Kidney (tissue), 13 donors: ENCODE measurements at regions not wholly inside any gene's neighbourhood (a gene's known extent, or its start where the extent isn't known, plus 50 kb on each side); places are given as distances from the start of the nearest gene placed in this dataset.

Experiments
- DNase-seq, 5 donors: peaks; one replicate each; pipeline ENCODE4 v3.0.0-alpha.2; 2013 to 2020
- FAIRE-seq: peaks from 2 replicates; lab custom pipeline; 2012; peaks lifted over from hg19 to GRCh38; lab: Jason Lieb, UNC
- H3K27ac ChIP-seq, 2 donors: one replicate each; pipeline ENCODE4 v1.7.0; 2013; ENCODE audit warnings: low read depth in 2 of 2, low read length in 2 of 2, inconsistent platforms in 1 of 2
- H3K27me3 ChIP-seq: one replicate; pipeline ENCODE4 v1.7.1; 2013; ENCODE audit warnings: low read length, inconsistent platforms; ENCODE audit not compliant: control insufficient read depth, insufficient read depth
- H3K36me3 ChIP-seq, 3 donors: one replicate each; pipeline versions ENCODE4 v1.7.0 to v1.7.1; 2013; ENCODE audit warnings: low read length in 3 of 3, control low read depth in 1 of 3, inconsistent platforms in 1 of 3; ENCODE audit not compliant: insufficient read depth in 3 of 3, control insufficient read depth in 2 of 3
- H3K4me1 ChIP-seq, 3 donors: one replicate each; pipeline versions ENCODE4 v1.7.0 to v1.7.1; 2013; ENCODE audit warnings: low read length in 3 of 3, inconsistent platforms in 1 of 3, low read depth in 1 of 3; ENCODE audit not compliant: control insufficient read depth in 2 of 3, insufficient read depth in 2 of 3
- H3K4me3 ChIP-seq, 3 donors: one replicate each; pipeline versions ENCODE4 v1.7.0 to v1.8.1; 2013; ENCODE audit warnings: low read length in 3 of 3, control low read depth in 1 of 3, inconsistent platforms in 1 of 3
- H3K9ac ChIP-seq, 3 donors: one replicate each; pipeline versions ENCODE4 v1.7.0 to v1.7.1; 2013; ENCODE audit warnings: low read length in 3 of 3, control low read depth in 1 of 3, inconsistent platforms in 1 of 3
- H3K9me3 ChIP-seq, 3 donors: one replicate each; pipeline versions ENCODE4 v1.7.0 to v1.7.1; 2013; ENCODE audit warnings: low read length in 3 of 3, control low read depth in 1 of 3, inconsistent platforms in 1 of 3; ENCODE audit not compliant: control insufficient read depth in 2 of 3, insufficient read depth in 1 of 3
- CTCF ChIP-seq: IDR thresholded peaks from 3 replicates; pipeline ENCODE4 v1.5.1; 2012; ENCODE audit warnings: mild to moderate bottlenecking, moderate library complexity, borderline replicate concordance; ENCODE audit not compliant: insufficient read depth; ENCODE audit errors: extremely low read depth
- intact Hi-C: fragments of 100-400 bp; cut with DNase I; formaldehyde crosslinking; loops from one replicate; pipeline ENCODE4 v1.11.1; 2022
- donor health status: control.
- donor health status: control.
- donor health status: control.
- donor health status: control.
- donor health status: control.
- donor health status: DM: yes; HTN: yes; CAD: no.
- donor health status: Normal renal cell carcinoma (clear cell type).

- no peak overlapping the region for H3K4me3 ChIP-seq
- DNase-seq: no peak
- intact Hi-C loops: no loop called here
- peaks cover 0 to 2% (median 0%) of the 10 kb centered on the region in 3 donors for H3K9me3 ChIP-seq
- no peaks in the 10 kb centered on the region for H3K27me3 ChIP-seq
- FAIRE-seq: no peak
- no peak overlapping the region for H3K9ac ChIP-seq
- H3K4me1 ChIP-seq: no peaks in the 10 kb centered on the region
- H3K27ac ChIP-seq: no peak overlapping the region
- no peaks in the 10 kb centered on the region for H3K36me3 ChIP-seq
- TF ChIP-seq CTCF: no peak
These were observed 64.3 kb upstream of the STT3B start for GRCh38 chr3:31468433-31468832.

- H3K4me1 ChIP-seq: no peaks in the 10 kb centered on the region
- no peak overlapping the region for H3K4me3 ChIP-seq
- H3K9ac ChIP-seq: no peak overlapping the region
- H3K9me3 ChIP-seq: peaks cover 0 to 2% (median 0%) of the 10 kb centered on the region in 3 donors
- H3K27ac ChIP-seq: no peak overlapping the region
- no peaks in the 10 kb centered on the region for H3K36me3 ChIP-seq
- DNase-seq: no peak
- no peak for TF ChIP-seq CTCF
- no peak for FAIRE-seq
- H3K27me3 ChIP-seq: no peaks in the 10 kb centered on the region
- intact Hi-C loops: no loop called here
These were observed 63.3 kb upstream of the STT3B start for GRCh38 chr3:31469385-31469784.

GRCh38 chr3:31472479-31473390 lies 60.0 kb upstream of the STT3B start:
- FAIRE-seq (no peak), DNase-seq (no peak)
- no peaks in the 10 kb centered on the region for H3K4me1 ChIP-seq
- no peak overlapping the region for H3K9ac ChIP-seq
- intact Hi-C loops: no loop called here
- no peaks in the 10 kb centered on the region for H3K27me3 ChIP-seq
- H3K4me3 ChIP-seq: no peak overlapping the region
- no peak for TF ChIP-seq CTCF
- no peak overlapping the region for H3K27ac ChIP-seq
- H3K36me3 ChIP-seq: no peaks in the 10 kb centered on the region
- H3K9me3 ChIP-seq: peaks cover 0 to 2% (median 0%) of the 10 kb centered on the region in 3 donors
